Neural cell (in vitro differentiated cells): ENCODE measurements at regions not wholly inside any gene's neighbourhood (a gene's known extent, or its start where the extent isn't known, plus 50 kb on each side); places are given as distances from the start of the nearest gene placed in this dataset.

ENCODE experiments used
- H2AFZ ChIP-seq: fragments of 200-600, 300-800 bp; sonication (generic), shearing (Covaris generic); 2 replicates; pipeline ENCODE4 v1.6.0; 2014; ENCODE audit warnings: low read depth, mild to moderate bottlenecking, antibody characterized with exemption, low read length, moderate library complexity
- H3F3A ChIP-seq: fragments of 200-600 bp; shearing (Covaris generic); 2 replicates; pipeline ENCODE4 v1.6.1; 2016; ENCODE audit warnings: mild to moderate bottlenecking, moderate library complexity, mixed read lengths, antibody characterized with exemption, low read length; ENCODE audit not compliant: insufficient read depth, poor library complexity, severe bottlenecking
- H3K27ac ChIP-seq: fragments of 200-600, 300-800 bp; sonication (generic), shearing (Covaris generic); 2 replicates; pipeline ENCODE4 v1.5.1; 2014; ENCODE audit warnings: mild to moderate bottlenecking, low read length, moderate library complexity
- H3K27me3 ChIP-seq: fragments of 300-800, 200-600 bp; sonication (generic), shearing (Covaris generic); 2 replicates; pipeline ENCODE4 v1.6.0; 2014; ENCODE audit warnings: mild to moderate bottlenecking, low read depth, low read length, moderate library complexity; ENCODE audit not compliant: insufficient read depth
- H3K36me3 ChIP-seq: fragments of 300-800, 200-600 bp; sonication (generic), shearing (Covaris generic); 2 replicates; pipeline ENCODE4 v1.5.1; 2014; ENCODE audit warnings: mild to moderate bottlenecking, antibody characterized with exemption, low read length, moderate library complexity; ENCODE audit not compliant: insufficient read depth
- H3K4me2 ChIP-seq: fragments of 300-800, 200-600 bp; sonication (generic), shearing (Covaris generic); 2 replicates; pipeline ENCODE4 v1.6.0; 2014; ENCODE audit warnings: mild to moderate bottlenecking, low read length
- H3K4me3 ChIP-seq: fragments of 300-800, 200-600 bp; sonication (generic), shearing (Covaris generic); 2 replicates; pipeline ENCODE4 v1.5.1; 2014; ENCODE audit warnings: mild to moderate bottlenecking, low read length, moderate library complexity
- H3K79me2 ChIP-seq: fragments of 200-600 bp; shearing (Covaris generic); replicated peaks from 2 replicates; pipeline ENCODE4 v1.6.0; 2014; ENCODE audit warnings: mild to moderate bottlenecking, low read length, moderate library complexity; ENCODE audit not compliant: insufficient read depth
- H3K9ac ChIP-seq: fragments of 300-800, 200-600 bp; sonication (generic), shearing (Covaris generic); 2 replicates; pipeline ENCODE4 v1.6.1; 2016; ENCODE audit warnings: mild to moderate bottlenecking, low read length, mixed read lengths
- H3K9me2 ChIP-seq: fragments of 200-600 bp; shearing (Covaris generic); 2 replicates; pipeline ENCODE4 v1.6.1; 2016; ENCODE audit warnings: mild to moderate bottlenecking, low read length, mixed read lengths; ENCODE audit not compliant: insufficient read depth
- H3K9me3 ChIP-seq: fragments of 200-600, 300-800 bp; sonication (generic), shearing (Covaris generic); 2 replicates; pipeline ENCODE4 v1.6.1; 2016; ENCODE audit warnings: mild to moderate bottlenecking, mixed run types, low read length, moderate library complexity, mixed read lengths
- H4K20me1 ChIP-seq: fragments of 200-600 bp; shearing (Covaris generic); 2 replicates; pipeline ENCODE4 v1.6.1; 2016; ENCODE audit warnings: mild to moderate bottlenecking, mixed run types; ENCODE audit not compliant: insufficient read depth
- EP300 ChIP-seq: fragments of 450-650 bp; conservative IDR thresholded peaks from 2 replicates; pipeline ENCODE4 v1.6.1; 2014; ENCODE audit warnings: antibody characterized with exemption, mild to moderate bottlenecking, moderate library complexity; ENCODE audit not compliant: poor library complexity, severe bottlenecking
- EZH2 ChIP-seq: fragments of 200-600, 300-800 bp; shearing (Covaris generic), sonication (generic); IDR thresholded peaks from 2 replicates; pipeline ENCODE4 v1.6.1; 2014; ENCODE audit warnings: antibody characterized with exemption, low read length, borderline replicate concordance, mild to moderate bottlenecking; ENCODE audit not compliant: insufficient read depth, poor library complexity, severe bottlenecking
- MXI1 ChIP-seq: fragments of 450-650 bp; conservative IDR thresholded peaks from 2 replicates; pipeline ENCODE4 v1.6.1; 2014; ENCODE audit warnings: antibody characterized with exemption, mild to moderate bottlenecking; ENCODE audit not compliant: poor library complexity, severe bottlenecking
- POLR2AphosphoS5 ChIP-seq: IDR thresholded peaks from 2 replicates; pipeline ENCODE4 v1.6.1; 2012
- RAD21 ChIP-seq: fragments of 450-650 bp; conservative IDR thresholded peaks from 2 replicates; pipeline ENCODE4 v1.6.1; 2014; ENCODE audit warnings: antibody characterized with exemption, mild to moderate bottlenecking, moderate library complexity
- SMC3 ChIP-seq: fragments of 450-650 bp; conservative IDR thresholded peaks from 2 replicates; pipeline ENCODE4 v1.6.1; 2014; ENCODE audit warnings: antibody characterized with exemption, mild to moderate bottlenecking, moderate library complexity; ENCODE audit not compliant: poor library complexity
- TAF1 ChIP-seq: IDR thresholded peaks from 2 replicates; pipeline ENCODE4 v1.6.1; 2012; ENCODE audit warnings: low read depth
- TF ChIP-seq, protein P1 (sequence below): IDR thresholded peaks from 2 replicates; pipeline ENCODE4 v1.6.1; 2012; ENCODE audit warnings: borderline replicate concordance
- TF ChIP-seq, protein P2 (sequence below): fragments of 450-650 bp; IDR thresholded peaks from 2 replicates; pipeline ENCODE4 v1.5.1; 2014; ENCODE audit warnings: antibody characterized with exemption, mild to moderate bottlenecking, moderate library complexity; ENCODE audit not compliant: poor library complexity, severe bottlenecking

- H4K20me1 ChIP-seq = no peaks in the 10 kb centered on the region
- no peak overlapping the region for H3K4me3 ChIP-seq
- no peaks in the 10 kb centered on the region for H3F3A ChIP-seq
- no peaks in the 10 kb centered on the region for H3K36me3 ChIP-seq
- no peak overlapping the region for H3K27ac ChIP-seq
- no peak for TF ChIP-seq SMC3
- TF ChIP-seq, protein P1, sequence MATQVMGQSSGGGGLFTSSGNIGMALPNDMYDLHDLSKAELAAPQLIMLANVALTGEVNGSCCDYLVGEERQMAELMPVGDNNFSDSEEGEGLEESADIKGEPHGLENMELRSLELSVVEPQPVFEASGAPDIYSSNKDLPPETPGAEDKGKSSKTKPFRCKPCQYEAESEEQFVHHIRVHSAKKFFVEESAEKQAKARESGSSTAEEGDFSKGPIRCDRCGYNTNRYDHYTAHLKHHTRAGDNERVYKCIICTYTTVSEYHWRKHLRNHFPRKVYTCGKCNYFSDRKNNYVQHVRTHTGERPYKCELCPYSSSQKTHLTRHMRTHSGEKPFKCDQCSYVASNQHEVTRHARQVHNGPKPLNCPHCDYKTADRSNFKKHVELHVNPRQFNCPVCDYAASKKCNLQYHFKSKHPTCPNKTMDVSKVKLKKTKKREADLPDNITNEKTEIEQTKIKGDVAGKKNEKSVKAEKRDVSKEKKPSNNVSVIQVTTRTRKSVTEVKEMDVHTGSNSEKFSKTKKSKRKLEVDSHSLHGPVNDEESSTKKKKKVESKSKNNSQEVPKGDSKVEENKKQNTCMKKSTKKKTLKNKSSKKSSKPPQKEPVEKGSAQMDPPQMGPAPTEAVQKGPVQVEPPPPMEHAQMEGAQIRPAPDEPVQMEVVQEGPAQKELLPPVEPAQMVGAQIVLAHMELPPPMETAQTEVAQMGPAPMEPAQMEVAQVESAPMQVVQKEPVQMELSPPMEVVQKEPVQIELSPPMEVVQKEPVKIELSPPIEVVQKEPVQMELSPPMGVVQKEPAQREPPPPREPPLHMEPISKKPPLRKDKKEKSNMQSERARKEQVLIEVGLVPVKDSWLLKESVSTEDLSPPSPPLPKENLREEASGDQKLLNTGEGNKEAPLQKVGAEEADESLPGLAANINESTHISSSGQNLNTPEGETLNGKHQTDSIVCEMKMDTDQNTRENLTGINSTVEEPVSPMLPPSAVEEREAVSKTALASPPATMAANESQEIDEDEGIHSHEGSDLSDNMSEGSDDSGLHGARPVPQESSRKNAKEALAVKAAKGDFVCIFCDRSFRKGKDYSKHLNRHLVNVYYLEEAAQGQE = no peak
- no peak for TF ChIP-seq EP300
- no peak for TF ChIP-seq MXI1
- no peak for TF ChIP-seq TAF1
- TF ChIP-seq, protein P2, sequence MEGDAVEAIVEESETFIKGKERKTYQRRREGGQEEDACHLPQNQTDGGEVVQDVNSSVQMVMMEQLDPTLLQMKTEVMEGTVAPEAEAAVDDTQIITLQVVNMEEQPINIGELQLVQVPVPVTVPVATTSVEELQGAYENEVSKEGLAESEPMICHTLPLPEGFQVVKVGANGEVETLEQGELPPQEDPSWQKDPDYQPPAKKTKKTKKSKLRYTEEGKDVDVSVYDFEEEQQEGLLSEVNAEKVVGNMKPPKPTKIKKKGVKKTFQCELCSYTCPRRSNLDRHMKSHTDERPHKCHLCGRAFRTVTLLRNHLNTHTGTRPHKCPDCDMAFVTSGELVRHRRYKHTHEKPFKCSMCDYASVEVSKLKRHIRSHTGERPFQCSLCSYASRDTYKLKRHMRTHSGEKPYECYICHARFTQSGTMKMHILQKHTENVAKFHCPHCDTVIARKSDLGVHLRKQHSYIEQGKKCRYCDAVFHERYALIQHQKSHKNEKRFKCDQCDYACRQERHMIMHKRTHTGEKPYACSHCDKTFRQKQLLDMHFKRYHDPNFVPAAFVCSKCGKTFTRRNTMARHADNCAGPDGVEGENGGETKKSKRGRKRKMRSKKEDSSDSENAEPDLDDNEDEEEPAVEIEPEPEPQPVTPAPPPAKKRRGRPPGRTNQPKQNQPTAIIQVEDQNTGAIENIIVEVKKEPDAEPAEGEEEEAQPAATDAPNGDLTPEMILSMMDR = no peak
- no peak for TF ChIP-seq POLR2AphosphoS5
- no peak for TF ChIP-seq EZH2
- TF ChIP-seq RAD21 = no peak
- no peaks in the 10 kb centered on the region for H3K27me3 ChIP-seq
- H3K9me3 ChIP-seq = no peaks in the 10 kb centered on the region
- no peaks in the 10 kb centered on the region for H3K9me2 ChIP-seq
- H2AFZ ChIP-seq = no peak overlapping the region
- no peak overlapping the region for H3K4me2 ChIP-seq
- no peaks in the 10 kb centered on the region for H3K79me2 ChIP-seq
- H3K9ac ChIP-seq = no peak overlapping the region
Measured at GRCh38 chr13:80235967-80236302, 105.0 kb downstream of the SPRY2 start.

- Histone ChIP-seq H3K4me3 (no peak overlapping the region), H3F3A (no peaks in the 10 kb centered on the region), H3K27me3 (no peaks in the 10 kb centered on the region), H3K9ac (no peak overlapping the region), H3K4me2 (no peak overlapping the region), H4K20me1 (no peaks in the 10 kb centered on the region), H3K9me2 (no peaks in the 10 kb centered on the region), H3K9me3 (no peaks in the 10 kb centered on the region), H3K36me3 (no peaks in the 10 kb centered on the region), H2AFZ (no peak overlapping the region), H3K27ac (no peak overlapping the region), H3K79me2 (no peaks in the 10 kb centered on the region)
- TF ChIP-seq SMC3 (no peak), TAF1 (no peak), EZH2 (no peak), POLR2AphosphoS5 (no peak), RAD21 (no peak), MXI1 (no peak), EP300 (no peak)
- TF ChIP-seq, protein P1 = no peak
- TF ChIP-seq, protein P2 = no peak
Measured at GRCh38 chr13:80235166-80235966, 105.6 kb downstream of the SPRY2 start.
